ENCODE measurements at regions not wholly inside any gene's neighbourhood (a gene's known extent, or its start where the extent isn't known, plus 50 kb on each side); places are given as distances from the start of the nearest gene placed in this dataset.

DNA sequence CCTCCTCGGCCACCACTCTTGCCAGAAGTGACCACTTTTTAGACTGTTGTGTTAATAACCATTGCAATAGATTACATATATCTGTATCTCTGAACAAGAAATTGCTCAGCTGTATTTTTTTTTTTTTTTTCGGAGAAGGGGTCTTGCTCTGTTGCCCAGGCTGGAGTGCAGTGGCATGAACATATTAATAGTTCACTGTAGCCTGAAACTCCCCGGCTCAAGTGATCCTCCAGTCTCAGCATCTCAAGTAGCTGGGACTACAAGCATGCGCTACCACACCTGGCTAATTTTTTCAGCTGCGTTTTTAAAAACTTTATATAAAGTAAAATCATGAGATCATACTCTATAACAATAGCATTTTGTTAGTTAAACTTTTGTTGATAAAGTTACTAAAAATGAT lies 609.0 kb downstream of the ZNF385D start:
- Histone ChIP-seq H2AFZ (ENCODE audit: insufficient read depth, low read length, poor library complexity) (no peak overlapping the region), H2BK12ac (ENCODE audit: low read length) (no peak overlapping the region), H4K91ac (ENCODE audit: low read depth, low read length) (no peak overlapping the region), H3K4ac (ENCODE audit: low read depth, low read length) (no peak overlapping the region), H2BK5ac (ENCODE audit: low read depth, low read length, poor library complexity) (no peak overlapping the region), H2AK5ac (ENCODE audit: low read length) (no peak overlapping the region), H3K9ac (ENCODE audit: low read length) (no peak overlapping the region), H4K8ac (ENCODE audit: low read depth, low read length) (no peak overlapping the region), H3K4me2 (ENCODE audit: low read length) (no peak overlapping the region), H3K27ac (ENCODE audit: low read depth, low read length) (no peak overlapping the region), H3K9me3 (ENCODE audit: insufficient read depth, low read depth, low read length) (peaks cover 6% of the 10 kb centered on the region), H3K14ac (ENCODE audit: low read length) (no peak overlapping the region), H3K79me2 (ENCODE audit: control insufficient read depth, insufficient read depth, low read length, poor library complexity) (no peaks in the 10 kb centered on the region), H3K23ac (ENCODE audit: low read length) (no peak overlapping the region), H3K4me1 (ENCODE audit: control insufficient read depth in 1 of 2, insufficient read depth in 2 of 2, low read length in 2 of 2) (no peaks in the 10 kb centered on the region), H3K18ac (ENCODE audit: low read length) (no peak overlapping the region), H3K36me3 (ENCODE audit: control insufficient read depth in 1 of 2, insufficient read depth in 2 of 2, low read length in 2 of 2) (no peaks in the 10 kb centered on the region), H2BK120ac (ENCODE audit: insufficient read depth, low read length, poor library complexity) (no peak overlapping the region), H3K79me1 (ENCODE audit: low read length) (no peaks in the 10 kb centered on the region), H3K4me3 (ENCODE audit: low read depth, low read length) (no peak overlapping the region), H3K27me3 (ENCODE audit: insufficient read depth, low read length) (no peaks in the 10 kb centered on the region), H4K12ac (ENCODE audit: low read depth, low read length) (no peak overlapping the region)
- WGBS (ENCODE audit: extremely low coverage, insufficient coverage, insufficient read length) = no CpG with 5 or more reads among the region's 5 CpGs
- DNase-seq = no peak

DNA sequence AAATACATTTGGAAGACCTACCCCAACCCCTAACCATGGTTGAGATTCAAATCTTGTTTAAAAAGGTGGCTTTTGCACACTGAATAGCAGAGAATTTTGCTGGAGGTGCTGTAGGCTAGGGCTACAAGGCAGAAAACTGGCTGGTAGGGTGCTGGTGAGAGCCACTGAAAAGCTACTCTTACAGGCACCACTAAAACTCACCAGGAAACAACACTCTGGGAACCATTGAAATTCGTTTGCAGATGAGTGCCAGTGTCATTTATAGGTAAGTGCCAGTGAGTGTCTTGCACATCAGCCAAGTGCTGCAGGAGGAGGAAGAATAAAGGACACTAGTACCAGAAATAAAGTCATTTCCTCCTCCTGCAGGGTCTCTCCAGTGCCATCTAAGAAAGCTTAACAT lies 610.2 kb downstream of the ZNF385D start:
- H2BK120ac ChIP-seq (ENCODE audit: insufficient read depth, low read length, poor library complexity) = no peak overlapping the region
- no peak overlapping the region for H3K18ac ChIP-seq (ENCODE audit: low read length)
- no peaks in the 10 kb centered on the region for H3K27me3 ChIP-seq (ENCODE audit: insufficient read depth, low read length)
- H2AFZ ChIP-seq (ENCODE audit: insufficient read depth, low read length, poor library complexity) = no peak overlapping the region
- WGBS (ENCODE audit: extremely low coverage, insufficient coverage, insufficient read length) = no CpG with 5 or more reads among the region's 1 CpG
- H3K9me3 ChIP-seq (ENCODE audit: insufficient read depth, low read depth, low read length) = peaks cover 6% of the 10 kb centered on the region
- no peak overlapping the region for H2BK5ac ChIP-seq (ENCODE audit: low read depth, low read length, poor library complexity)
- H3K4me1 ChIP-seq (ENCODE audit: control insufficient read depth in 1 of 2, insufficient read depth in 2 of 2, low read length in 2 of 2) = no peaks in the 10 kb centered on the region
- H2AK5ac ChIP-seq (ENCODE audit: low read length) = no peak overlapping the region
- H4K12ac ChIP-seq (ENCODE audit: low read depth, low read length) = no peak overlapping the region
- H3K79me2 ChIP-seq (ENCODE audit: control insufficient read depth, insufficient read depth, low read length, poor library complexity) = no peaks in the 10 kb centered on the region
- H3K36me3 ChIP-seq (ENCODE audit: control insufficient read depth in 1 of 2, insufficient read depth in 2 of 2, low read length in 2 of 2) = no peaks in the 10 kb centered on the region
- H3K9ac ChIP-seq (ENCODE audit: low read length) = no peak overlapping the region
- no peaks in the 10 kb centered on the region for H3K79me1 ChIP-seq (ENCODE audit: low read length)
- H3K14ac ChIP-seq (ENCODE audit: low read length) = no peak overlapping the region
- DNase-seq = no peak
- H3K27ac ChIP-seq (ENCODE audit: low read depth, low read length) = no peak overlapping the region
- H3K4ac ChIP-seq (ENCODE audit: low read depth, low read length) = no peak overlapping the region
- no peak overlapping the region for H3K4me2 ChIP-seq (ENCODE audit: low read length)
- H3K4me3 ChIP-seq (ENCODE audit: low read depth, low read length) = no peak overlapping the region
- H4K8ac ChIP-seq (ENCODE audit: low read depth, low read length) = no peak overlapping the region
- H4K91ac ChIP-seq (ENCODE audit: low read depth, low read length) = no peak overlapping the region
- no peak overlapping the region for H2BK12ac ChIP-seq (ENCODE audit: low read length)
- no peak overlapping the region for H3K23ac ChIP-seq (ENCODE audit: low read length)

DNA sequence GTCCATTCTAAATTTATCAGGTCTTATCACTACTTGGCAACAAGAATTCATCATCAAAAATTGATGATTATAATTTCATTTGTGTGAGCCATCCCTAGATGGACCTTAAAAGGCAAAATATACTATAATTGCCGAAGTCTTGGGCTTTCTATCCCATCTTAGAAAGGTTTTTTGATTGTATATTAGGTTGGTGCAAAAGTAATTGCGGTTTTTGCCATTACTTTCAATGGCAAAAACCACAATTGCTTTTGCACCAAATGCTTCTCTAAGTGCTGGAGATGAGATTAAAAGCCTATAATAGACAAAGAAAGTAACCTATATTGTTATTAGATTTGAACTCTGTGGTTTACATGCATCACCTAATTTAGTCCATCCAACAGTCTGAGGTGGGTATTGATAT lies 612.9 kb downstream of the ZNF385D start:
- Histone ChIP-seq H3K4me1 (ENCODE audit: control insufficient read depth in 1 of 2, insufficient read depth in 2 of 2, low read length in 2 of 2) (no peaks in the 10 kb centered on the region), H3K27ac (ENCODE audit: low read depth, low read length) (no peak overlapping the region), H3K23ac (ENCODE audit: low read length) (no peak overlapping the region), H4K91ac (ENCODE audit: low read depth, low read length) (no peak overlapping the region), H3K14ac (ENCODE audit: low read length) (no peak overlapping the region), H3K9ac (ENCODE audit: low read length) (no peak overlapping the region), H3K79me2 (ENCODE audit: control insufficient read depth, insufficient read depth, low read length, poor library complexity) (no peaks in the 10 kb centered on the region), H2BK120ac (ENCODE audit: insufficient read depth, low read length, poor library complexity) (no peak overlapping the region), H3K4me2 (ENCODE audit: low read length) (no peak overlapping the region), H4K8ac (ENCODE audit: low read depth, low read length) (no peak overlapping the region), H3K4ac (ENCODE audit: low read depth, low read length) (no peak overlapping the region), H3K9me3 (ENCODE audit: insufficient read depth, low read depth, low read length) (peaks cover 5% of the 10 kb centered on the region), H3K4me3 (ENCODE audit: low read depth, low read length) (no peak overlapping the region), H3K27me3 (ENCODE audit: insufficient read depth, low read length) (no peaks in the 10 kb centered on the region), H3K79me1 (ENCODE audit: low read length) (no peaks in the 10 kb centered on the region), H2AFZ (ENCODE audit: insufficient read depth, low read length, poor library complexity) (no peak overlapping the region), H3K18ac (ENCODE audit: low read length) (no peak overlapping the region), H3K36me3 (ENCODE audit: control insufficient read depth in 1 of 2, insufficient read depth in 2 of 2, low read length in 2 of 2) (no peaks in the 10 kb centered on the region), H2BK12ac (ENCODE audit: low read length) (no peak overlapping the region), H4K12ac (ENCODE audit: low read depth, low read length) (no peak overlapping the region), H2AK5ac (ENCODE audit: low read length) (no peak overlapping the region), H2BK5ac (ENCODE audit: low read depth, low read length, poor library complexity) (no peak overlapping the region)
- DNase-seq = no peak
- no CpG with 5 or more reads among the region's 2 CpGs for WGBS (ENCODE audit: extremely low coverage, insufficient coverage, insufficient read length)

DNA sequence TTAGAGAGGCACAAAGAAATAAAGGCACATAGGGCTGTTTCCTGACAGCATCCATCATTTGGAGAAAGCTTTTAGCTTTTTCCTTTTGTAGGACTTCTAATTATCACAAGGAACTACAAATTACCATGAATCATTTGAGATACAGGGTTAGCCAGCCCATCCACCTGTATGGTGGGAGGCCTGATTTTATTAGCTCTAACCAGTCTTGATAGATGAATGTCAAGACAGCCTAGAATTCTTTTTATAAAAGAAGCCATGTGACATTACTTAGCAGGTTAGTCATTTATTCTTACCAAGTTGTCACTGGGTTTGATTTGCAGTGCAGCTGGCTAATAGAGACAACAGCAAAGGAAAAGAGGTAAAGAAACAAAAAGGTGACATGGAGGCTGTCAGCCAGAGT lies 618.1 kb downstream of the ZNF385D start:
- H3K4me2 ChIP-seq (ENCODE audit: low read length) = no peak overlapping the region
- no peak overlapping the region for H2BK5ac ChIP-seq (ENCODE audit: low read depth, low read length, poor library complexity)
- no peak overlapping the region for H3K9ac ChIP-seq (ENCODE audit: low read length)
- no peaks in the 10 kb centered on the region for H3K79me2 ChIP-seq (ENCODE audit: control insufficient read depth, insufficient read depth, low read length, poor library complexity)
- H3K4me1 ChIP-seq (ENCODE audit: control insufficient read depth in 1 of 2, insufficient read depth in 2 of 2, low read length in 2 of 2) = no peaks in the 10 kb centered on the region
- H3K23ac ChIP-seq (ENCODE audit: low read length) = no peak overlapping the region
- no peak overlapping the region for H2BK120ac ChIP-seq (ENCODE audit: insufficient read depth, low read length, poor library complexity)
- no peak overlapping the region for H3K18ac ChIP-seq (ENCODE audit: low read length)
- H3K27me3 ChIP-seq (ENCODE audit: insufficient read depth, low read length) = no peaks in the 10 kb centered on the region
- H4K12ac ChIP-seq (ENCODE audit: low read depth, low read length) = no peak overlapping the region
- no peak overlapping the region for H2AK5ac ChIP-seq (ENCODE audit: low read length)
- no peaks in the 10 kb centered on the region for H3K79me1 ChIP-seq (ENCODE audit: low read length)
- no peak overlapping the region for H3K27ac ChIP-seq (ENCODE audit: low read depth, low read length)
- H2BK12ac ChIP-seq (ENCODE audit: low read length) = no peak overlapping the region
- H2AFZ ChIP-seq (ENCODE audit: insufficient read depth, low read length, poor library complexity) = no peak overlapping the region
- H3K14ac ChIP-seq (ENCODE audit: low read length) = no peak overlapping the region
- no peak overlapping the region for H3K4ac ChIP-seq (ENCODE audit: low read depth, low read length)
- H3K36me3 ChIP-seq (ENCODE audit: control insufficient read depth in 1 of 2, insufficient read depth in 2 of 2, low read length in 2 of 2) = no peaks in the 10 kb centered on the region
- no peaks in the 10 kb centered on the region for H3K9me3 ChIP-seq (ENCODE audit: insufficient read depth, low read depth, low read length)
- DNase-seq = no peak
- no peak overlapping the region for H4K91ac ChIP-seq (ENCODE audit: low read depth, low read length)
- no peak overlapping the region for H3K4me3 ChIP-seq (ENCODE audit: low read depth, low read length)
- H4K8ac ChIP-seq (ENCODE audit: low read depth, low read length) = no peak overlapping the region

DNA sequence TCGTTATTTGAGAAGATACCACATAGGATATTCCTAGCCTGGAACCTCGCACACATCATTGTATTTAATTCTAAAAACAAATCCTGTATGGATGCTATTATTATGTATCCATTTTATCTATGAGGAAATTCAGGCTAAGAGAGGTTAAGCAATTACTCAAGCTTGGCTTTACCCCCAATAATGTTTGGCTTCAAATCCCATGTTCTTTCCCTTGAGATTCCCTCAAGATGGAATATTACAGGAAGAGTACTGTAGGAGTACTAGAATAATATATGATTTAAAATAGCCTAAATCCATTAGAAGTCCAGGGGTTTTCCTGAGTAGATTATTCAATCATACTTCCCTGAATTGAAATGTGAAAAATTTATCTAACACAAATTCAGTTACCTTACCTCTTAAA lies 630.2 kb downstream of the ZNF385D start:
- H3K9me3 ChIP-seq (ENCODE audit: insufficient read depth, low read depth, low read length) = peaks cover 2% of the 10 kb centered on the region
- no peak overlapping the region for H2BK12ac ChIP-seq (ENCODE audit: low read length)
- H3K79me2 ChIP-seq (ENCODE audit: control insufficient read depth, insufficient read depth, low read length, poor library complexity) = no peaks in the 10 kb centered on the region
- H3K4me3 ChIP-seq (ENCODE audit: low read depth, low read length) = no peak overlapping the region
- H3K79me1 ChIP-seq (ENCODE audit: low read length) = no peaks in the 10 kb centered on the region
- no peak overlapping the region for H3K18ac ChIP-seq (ENCODE audit: low read length)
- H3K9ac ChIP-seq (ENCODE audit: low read length) = no peak overlapping the region
- whole genome bisulfite sequencing (ENCODE audit: extremely low coverage, insufficient coverage, insufficient read length) = no CpG with 5 or more reads among the region's 2 CpGs
- no peak overlapping the region for H3K4ac ChIP-seq (ENCODE audit: low read depth, low read length)
- H3K14ac ChIP-seq (ENCODE audit: low read length) = no peak overlapping the region
- H2BK5ac ChIP-seq (ENCODE audit: low read depth, low read length, poor library complexity) = no peak overlapping the region
- no peak overlapping the region for H2AK5ac ChIP-seq (ENCODE audit: low read length)
- no peak overlapping the region for H2BK120ac ChIP-seq (ENCODE audit: insufficient read depth, low read length, poor library complexity)
- H3K4me2 ChIP-seq (ENCODE audit: low read length) = no peak overlapping the region
- no peak overlapping the region for H4K8ac ChIP-seq (ENCODE audit: low read depth, low read length)
- H2AFZ ChIP-seq (ENCODE audit: insufficient read depth, low read length, poor library complexity) = no peak overlapping the region
- H3K27me3 ChIP-seq (ENCODE audit: insufficient read depth, low read length) = no peaks in the 10 kb centered on the region
- no peak overlapping the region for H4K12ac ChIP-seq (ENCODE audit: low read depth, low read length)
- no peak overlapping the region for H3K27ac ChIP-seq (ENCODE audit: low read depth, low read length)
- H3K36me3 ChIP-seq (ENCODE audit: control insufficient read depth in 1 of 2, insufficient read depth in 2 of 2, low read length in 2 of 2) = no peaks in the 10 kb centered on the region
- no peak overlapping the region for H3K23ac ChIP-seq (ENCODE audit: low read length)
- no peaks in the 10 kb centered on the region for H3K4me1 ChIP-seq (ENCODE audit: control insufficient read depth in 1 of 2, insufficient read depth in 2 of 2, low read length in 2 of 2)
- DNase-seq = no peak
- H4K91ac ChIP-seq (ENCODE audit: low read depth, low read length) = no peak overlapping the region

Data from trophoblast cell (in vitro differentiated cells and primary cell).